HFFc6 (cell line): ENCODE measurements at regions not wholly inside any gene's neighbourhood (a gene's known extent, or its start where the extent isn't known, plus 50 kb on each side); places are given as distances from the start of the nearest gene placed in this dataset.

Source experiments
- DNase-seq: peaks from one replicate; pipeline ENCODE4 v3.0.0-alpha.2; 2018
- H3K27ac Mint-ChIP-seq: 2 replicates; pipeline ENCODE4 v1.8.0; 2020; ENCODE audit warnings: mild to moderate bottlenecking, mixed read lengths
- H3K27me3 Mint-ChIP-seq: 2 replicates; pipeline ENCODE4 v1.8.0; 2021; ENCODE audit warnings: mild to moderate bottlenecking, moderate library complexity, mixed read lengths; ENCODE audit not compliant: insufficient read depth
- H3K36me3 Mint-ChIP-seq: 2 replicates; pipeline ENCODE4 v1.8.0; 2021; ENCODE audit warnings: low read depth, mixed read lengths
- H3K4me1 Mint-ChIP-seq: 2 replicates; pipeline ENCODE4 v1.8.0; 2020; ENCODE audit warnings: low read depth, mixed read lengths
- H3K4me3 Mint-ChIP-seq: 2 replicates; pipeline ENCODE4 v1.8.0; 2020; ENCODE audit warnings: mild to moderate bottlenecking, moderate library complexity, mixed read lengths
- H3K9me3 Mint-ChIP-seq: 2 replicates; pipeline ENCODE4 v1.8.0; 2020; ENCODE audit warnings: mild to moderate bottlenecking, mixed read lengths
- CTCF ChIP-seq: fragments of 200-600 bp; sonication (generic); IDR thresholded peaks from 2 replicates; pipeline ENCODE4 v1.5.0; 2021; ENCODE audit warnings: antibody characterized with exemption, mild to moderate bottlenecking

- Mint-ChIP-seq H3K27me3 (peaks cover 6% of the 10 kb centered on the region), H3K4me1 (no peaks in the 10 kb centered on the region), H3K36me3 (no peaks in the 10 kb centered on the region), H3K9me3 (peaks cover 7% of the 10 kb centered on the region; the same call in 1 of the 2 replicates), H3K27ac (no peak overlapping the region), H3K4me3 (no peak overlapping the region)
- DNase-seq, result no peak
- no peak for TF ChIP-seq CTCF
These were observed 57.7 kb downstream of the LRRC30 start for GRCh38 chr18:7288544-7288943.

- H3K4me3 Mint-ChIP-seq, result no peak overlapping the region
- peaks cover 6% of the 10 kb centered on the region for H3K27me3 Mint-ChIP-seq
- H3K36me3 Mint-ChIP-seq, result no peaks in the 10 kb centered on the region
- H3K9me3 Mint-ChIP-seq, result peaks cover 10% of the 10 kb centered on the region; the same call in 1 of the 2 replicates
- H3K27ac Mint-ChIP-seq, result no peak overlapping the region
- H3K4me1 Mint-ChIP-seq, result no peaks in the 10 kb centered on the region
- no peak for DNase-seq
- no peak for TF ChIP-seq CTCF
These were observed 59.2 kb downstream of the LRRC30 start for GRCh38 chr18:7290077-7290476.

- 0 out of 2 replicates have a peak, but pooled peaks cover 4% of the 10 kb centered on the region for H3K36me3 Mint-ChIP-seq
- H3K9me3 Mint-ChIP-seq, result peaks cover 20% of the 10 kb centered on the region; the same call in 1 of the 2 replicates
- no peak overlapping the region for H3K27ac Mint-ChIP-seq
- TF ChIP-seq CTCF, result no peak
- DNase-seq, result no peak
- H3K27me3 Mint-ChIP-seq, result peaks cover 6% of the 10 kb centered on the region
- no peaks in the 10 kb centered on the region for H3K4me1 Mint-ChIP-seq
- H3K4me3 Mint-ChIP-seq, result no peak overlapping the region
These were observed 60.2 kb downstream of the LRRC30 start for GRCh38 chr18:7291046-7291445.

- H3K36me3 Mint-ChIP-seq, result peaks cover 5% of the 10 kb centered on the region; the same call in 1 of the 2 replicates
- no peaks in the 10 kb centered on the region for H3K4me1 Mint-ChIP-seq
- H3K9me3 Mint-ChIP-seq, result peaks cover 24% of the 10 kb centered on the region; the same call in 1 of the 2 replicates
- H3K4me3 Mint-ChIP-seq, result no peak overlapping the region
- TF ChIP-seq CTCF, result no peak
- H3K27ac Mint-ChIP-seq, result no peak overlapping the region
- no peak for DNase-seq
- no peaks in the 10 kb centered on the region for H3K27me3 Mint-ChIP-seq
These were observed 67.3 kb downstream of the LRRC30 start for GRCh38 chr18:7298149-7298548.

- no peaks in the 10 kb centered on the region for H3K4me1 Mint-ChIP-seq
- no peak for TF ChIP-seq CTCF
- H3K27ac Mint-ChIP-seq, result no peak overlapping the region
- H3K36me3 Mint-ChIP-seq, result peaks cover under 1% of the 10 kb centered on the region; the same call in 1 of the 2 replicates
- peaks cover 11% of the 10 kb centered on the region for H3K9me3 Mint-ChIP-seq
- DNase-seq, result no peak
- H3K27me3 Mint-ChIP-seq, result peaks cover 5% of the 10 kb centered on the region; the same call in 1 of the 2 replicates
- no peak overlapping the region for H3K4me3 Mint-ChIP-seq
These were observed 70.2 kb downstream of the LRRC30 start for GRCh38 chr18:7301094-7301493.
